GM21737 (cell line): ENCODE measurements at regions not wholly inside any gene's neighbourhood (a gene's known extent, or its start where the extent isn't known, plus 50 kb on each side); places are given as distances from the start of the nearest gene placed in this dataset.
"Not testable (repeated sequence)": the region's sequence is repeated elsewhere in the genome, so short reads cannot be mapped to it uniquely, and the experiment has no call there.

Source experiments
- ATAC-seq: cut with Tn5 transposase; IDR thresholded peaks from one replicate; pipeline ENCODE4 v1.9.1; 2021; ENCODE audit warnings: mild to moderate bottlenecking, moderate library complexity; ENCODE audit not compliant: unreplicated experiment

GRCh38 chr16:65621640-65622039 is 499.8 kb upstream of the CDH11 start:
- ATAC-seq, result no peak

DNA sequence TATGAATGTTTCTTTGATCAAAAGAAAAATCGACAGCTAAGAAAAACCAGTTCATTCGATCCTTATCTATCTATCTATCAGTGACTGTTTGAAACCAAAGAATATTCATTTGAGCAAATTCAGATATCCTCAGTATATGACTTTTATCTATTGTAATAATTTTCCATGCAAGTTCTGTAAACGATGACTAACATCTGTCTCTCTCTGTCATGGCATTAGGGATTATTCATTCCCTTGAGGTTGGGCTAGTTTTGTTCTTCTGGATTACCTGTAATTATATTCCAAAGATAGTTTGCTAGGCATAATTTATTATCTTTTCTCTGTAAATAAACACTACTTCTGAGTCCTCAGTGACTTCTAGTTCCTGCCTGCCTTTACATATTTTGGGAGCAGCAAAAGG is 497.7 kb upstream of the CDH11 start:
- no peak for ATAC-seq

GRCh38 chr16:65618931-65619330 is 497.1 kb upstream of the CDH11 start:
- ATAC-seq, result no peak

GRCh38 chr16:65618333-65618732 is 496.5 kb upstream of the CDH11 start:
- no peak for ATAC-seq

DNA sequence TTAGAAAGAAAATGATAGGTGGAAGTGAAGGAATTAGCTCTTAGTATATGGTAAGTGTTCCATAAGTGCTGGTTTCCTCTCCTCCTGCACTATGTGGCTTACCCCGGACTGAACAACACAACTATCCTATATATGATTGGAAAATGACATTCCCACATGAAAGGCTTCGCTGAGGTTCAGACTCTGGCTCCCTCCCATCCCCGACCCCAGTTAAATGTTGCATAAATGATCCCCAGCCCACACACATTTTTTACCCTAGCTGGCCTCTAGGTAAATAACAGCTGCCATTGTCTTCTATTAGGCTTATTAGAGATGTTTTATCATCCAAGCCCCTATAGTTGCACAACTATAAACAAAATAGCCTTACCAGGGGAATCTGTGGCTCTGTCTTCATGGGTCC is 495.6 kb upstream of the CDH11 start:
- ATAC-seq, result no peak

GRCh38 chr16:65608455-65608854 is 486.6 kb upstream of the CDH11 start:
- ATAC-seq, result no peak

- no peak for ATAC-seq
These were observed 482.9 kb upstream of the CDH11 start for GRCh38 chr16:65604771-65605170.

DNA sequence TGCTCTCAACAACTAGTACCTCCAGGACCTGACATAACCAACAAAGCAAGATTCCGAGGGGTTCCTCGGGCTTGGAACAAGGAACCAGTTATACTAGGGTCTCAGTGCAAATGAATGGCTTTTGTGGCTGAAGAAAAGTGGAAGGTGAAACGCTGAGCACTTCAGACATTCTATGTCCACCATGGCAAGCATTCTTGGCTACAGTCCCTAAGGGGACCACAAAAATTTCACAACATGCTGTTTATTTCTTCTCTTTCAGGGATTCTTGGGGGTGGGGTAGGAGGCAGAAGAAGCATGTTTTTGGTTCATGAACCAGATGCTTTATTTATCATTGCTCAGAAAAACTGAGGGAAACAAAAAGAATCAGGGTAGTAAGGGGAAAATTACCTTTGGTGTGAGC is 479.9 kb upstream of the CDH11 start:
- ATAC-seq, result no peak

GRCh38 chr16:65600629-65601028 is 478.8 kb upstream of the CDH11 start:
- no peak for ATAC-seq

GRCh38 chr16:65600046-65600445 is 478.2 kb upstream of the CDH11 start:
- no peak for ATAC-seq

DNA sequence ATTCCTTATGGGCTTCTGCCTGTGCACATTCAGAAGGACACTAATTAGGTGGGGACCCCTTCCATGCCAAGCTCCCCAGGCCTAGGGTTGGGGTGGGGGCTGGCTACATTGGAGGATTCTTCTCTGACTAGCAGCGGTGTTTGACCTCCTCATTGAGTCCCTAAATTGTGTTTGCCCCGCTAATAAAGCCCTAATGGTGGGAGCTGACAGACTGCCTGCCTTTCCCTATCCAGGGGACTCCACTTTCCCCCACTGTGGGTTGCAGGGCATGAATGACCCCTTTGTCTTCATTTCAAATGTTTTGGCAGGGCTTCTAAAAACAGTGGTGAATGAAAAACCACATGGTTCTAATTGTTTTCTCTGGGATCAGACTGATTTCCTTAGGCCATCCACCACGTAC is 476.8 kb upstream of the CDH11 start:
- ATAC-seq, result no peak

DNA sequence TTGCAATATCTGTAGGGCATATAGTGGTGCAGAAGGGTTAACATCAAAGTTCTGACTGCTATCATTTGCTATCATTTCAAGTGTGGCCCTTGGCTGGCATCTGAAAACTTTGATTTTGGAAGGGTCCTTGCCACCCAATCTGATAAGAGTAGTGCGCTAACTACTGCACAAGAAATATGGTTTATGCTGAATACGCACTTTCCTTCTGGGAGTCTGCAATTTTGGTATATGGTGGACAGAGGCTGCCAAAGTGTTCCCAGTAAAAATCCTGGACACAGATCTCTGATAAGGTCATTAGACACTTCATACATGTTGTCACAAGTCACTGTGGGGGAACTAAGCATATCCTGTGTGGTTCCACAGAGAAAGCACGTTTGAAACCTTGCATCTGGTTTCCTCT is 461.6 kb upstream of the CDH11 start:
- no peak for ATAC-seq

- ATAC-seq, result no peak
These were observed 457.2 kb upstream of the CDH11 start for GRCh38 chr16:65579050-65579449.

GRCh38 chr16:65576631-65577030 is 454.8 kb upstream of the CDH11 start:
- ATAC-seq, result no peak

DNA sequence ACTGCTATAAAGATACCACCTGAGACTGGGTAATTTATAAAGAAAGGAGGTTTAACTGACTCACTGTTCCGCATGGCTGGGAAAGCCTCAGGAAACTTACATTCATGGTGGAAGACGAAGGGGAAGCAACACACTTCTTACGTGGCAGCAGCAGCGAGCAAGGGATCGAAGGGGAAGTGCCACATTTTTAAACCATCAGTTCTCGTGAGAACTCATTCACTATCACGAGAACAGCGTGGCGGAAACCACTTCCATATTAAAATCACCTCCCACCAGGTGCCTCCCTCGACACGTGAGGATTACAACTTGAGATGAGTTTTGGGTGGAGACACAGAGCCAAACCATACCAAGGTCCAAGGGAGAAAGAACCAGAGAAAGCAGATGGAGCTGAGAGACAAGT is 454.3 kb upstream of the CDH11 start:
- ATAC-seq, result no peak

GRCh38 chr16:65574326-65574966 is 452.6 kb upstream of the CDH11 start:
- no peak for ATAC-seq

DNA sequence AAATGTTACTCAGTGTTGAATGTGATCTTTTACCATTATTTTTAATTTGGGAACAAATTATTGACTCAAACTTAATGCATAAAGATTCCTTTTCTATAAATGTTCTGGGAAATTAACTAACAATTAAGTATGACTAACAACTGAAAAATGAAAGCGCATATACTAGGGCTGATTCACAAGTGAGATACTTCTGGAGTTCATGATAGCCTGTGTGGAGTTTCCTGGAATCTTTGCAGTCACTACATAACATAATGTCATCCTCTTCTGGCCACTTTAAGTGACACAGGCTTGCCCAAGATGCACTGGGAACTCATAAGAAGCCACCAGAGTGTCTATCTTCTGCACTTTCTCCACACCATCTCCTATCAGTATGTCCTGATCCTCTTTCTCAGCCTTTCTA is 450.3 kb upstream of the CDH11 start:
- no peak for ATAC-seq

DNA sequence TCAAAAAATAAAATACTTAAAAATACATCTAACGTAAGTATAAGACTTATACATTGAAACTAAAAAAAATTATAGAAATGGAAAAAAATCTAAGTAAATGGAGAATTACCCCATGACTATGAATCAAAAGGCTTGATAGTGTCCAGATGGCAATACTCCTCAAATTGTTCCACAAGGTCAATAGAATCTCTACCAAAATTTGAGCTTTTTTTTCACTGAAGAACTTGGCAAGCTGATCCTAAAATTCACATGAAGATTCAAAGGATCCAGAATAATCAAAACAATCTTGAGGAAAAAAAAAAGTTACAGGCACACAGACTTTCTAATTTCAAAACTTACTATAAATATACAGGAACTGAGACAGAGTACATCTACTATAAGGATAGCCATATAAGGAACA is 448.4 kb upstream of the CDH11 start:
- no peak for ATAC-seq

- ATAC-seq, result no peak
These were observed 438.0 kb upstream of the CDH11 start for GRCh38 chr16:65559846-65560245.

- ATAC-seq, result not testable (repeated sequence)
These were observed 427.8 kb upstream of the CDH11 start for GRCh38 chr16:65549689-65550088.

GRCh38 chr16:65548470-65548869 is 426.6 kb upstream of the CDH11 start:
- no peak for ATAC-seq

DNA sequence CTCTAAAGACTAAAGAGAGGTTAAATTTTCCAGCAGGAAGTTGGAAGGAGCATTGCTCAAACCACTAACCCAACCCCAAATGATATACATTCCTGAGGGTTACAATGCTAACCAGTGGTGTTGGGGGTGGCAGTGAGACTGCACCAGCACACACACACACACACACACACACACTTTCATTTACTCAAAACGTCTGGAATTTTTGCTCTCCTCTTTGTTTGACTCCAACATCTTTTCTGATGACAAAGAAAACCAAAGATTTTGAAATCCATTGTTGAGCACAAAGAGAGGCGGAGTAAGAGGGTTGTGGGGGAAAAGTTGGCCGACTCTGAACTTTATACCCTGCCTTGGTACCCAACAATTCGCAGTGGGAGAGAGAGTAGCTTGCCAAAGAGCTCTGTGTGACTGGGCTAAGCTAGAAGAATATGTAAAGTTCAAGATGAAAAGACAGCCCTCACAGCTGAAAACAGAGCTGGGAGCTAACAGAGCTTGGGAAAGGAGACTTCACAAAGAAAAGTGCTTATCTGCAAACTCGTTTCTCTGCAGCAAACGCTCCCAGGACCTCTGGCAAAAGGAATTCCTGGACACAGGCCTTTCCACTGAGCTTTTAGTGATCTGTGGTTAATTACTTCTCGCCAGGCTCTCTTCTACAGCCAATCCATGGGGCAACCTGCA is 426.0 kb upstream of the CDH11 start:
- ATAC-seq, result no peak

DNA sequence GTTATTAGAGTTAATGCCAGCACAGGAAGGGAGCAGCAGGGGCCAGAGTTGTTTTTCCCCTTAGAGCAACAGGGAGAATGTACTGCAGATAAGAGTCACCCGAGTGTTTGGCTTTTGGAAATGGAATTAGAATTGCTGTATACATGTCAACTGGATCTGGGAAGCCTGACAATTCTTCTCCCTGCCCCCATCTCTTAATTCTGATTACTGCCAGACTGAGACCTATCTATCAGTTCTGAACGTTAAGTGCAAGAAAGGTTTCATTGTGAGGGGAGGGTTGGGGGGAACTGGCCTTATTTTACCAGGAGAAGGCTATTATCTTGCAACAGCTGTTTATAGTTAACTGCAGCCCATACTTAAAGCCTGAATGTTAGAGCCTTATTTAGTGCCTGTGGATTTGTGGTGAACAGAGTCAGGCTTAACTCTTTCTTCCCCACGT is 424.5 kb upstream of the CDH11 start:
- no peak for ATAC-seq
